HepG2 (cell line): ENCODE measurements at regions not wholly inside any gene's neighbourhood (a gene's known extent, or its start where the extent isn't known, plus 50 kb on each side); places are given as distances from the start of the nearest gene placed in this dataset.

Experiments used
- ATAC-seq: fragments of 200-7000 bp; cut with Tn5 transposase; 3 replicates; pipeline ENCODE4 v1.9.1; 2020; ENCODE audit warnings: mild to moderate bottlenecking, moderate library complexity
- BruUV-seq: library from RNA; stranded (reverse); fragments of 400-500 nt; replicated peaks from 2 replicates; lab custom pipeline; 2021; lab: Mats Ljungman, UMichigan
- CTCF ChIA-PET: fragments of 300-600 bp; formaldehyde crosslinking; extraction: SDS; loops from one replicate; lab custom pipeline; 2021; ENCODE audit warnings: low total read pairs, inconsistent platforms, low intra/inter-chr PET ratio; lab: Yijun Ruan, JAX
- POLR2A ChIA-PET: fragments of 350-600 bp; sonication (Branson Sonifier 250); formaldehyde crosslinking; loops from one replicate; lab custom pipeline; 2020; ENCODE audit warnings: antibody characterized with exemption, inconsistent platforms; lab: Yijun Ruan, JAX
- DNase-seq: peaks from one replicate; pipeline ENCODE4 v3.0.0-alpha.2; 2015; ENCODE audit warnings: low spot score
- FAIRE-seq: peaks from 3 replicates; lab custom pipeline; 2011; peaks lifted over from hg19 to GRCh38; lab: Jason Lieb, UNC
- H2AFZ ChIP-seq: one replicate; pipeline ENCODE4 v1.6.1; 2011; ENCODE audit warnings: low read length, inconsistent platforms
- H3K27ac ChIP-seq: fragments of 300-600 bp; 3 replicates; pipeline ENCODE4 v1.8.0; 2011; ENCODE audit warnings: mixed run types, mild to moderate bottlenecking, mixed read lengths, low read length, inconsistent platforms; ENCODE audit not compliant: insufficient read depth; ENCODE audit errors: extremely low read length
- H3K27me3 ChIP-seq, 2 experiments: fragments of 200-600 bp in 1 of 2; 2 replicates in 1 of 2; 3 replicates in 1 of 2; pipeline versions ENCODE4 v1.6.0 to v1.8.0; 2011; ENCODE audit warnings: low read length in 2 of 2, mild to moderate bottlenecking in 2 of 2, moderate library complexity in 2 of 2, inconsistent platforms in 1 of 2; ENCODE audit not compliant: insufficient read depth in 2 of 2, control insufficient read depth in 1 of 2
- H3K36me3 ChIP-seq, 2 experiments: fragments of 200-600 bp in 1 of 2; replicated peaks in 1 of 2; 2 replicates in 1 of 2; 3 replicates in 1 of 2; pipeline versions ENCODE4 v1.5.1 to v1.8.0; 2011; ENCODE audit warnings: low read length in 2 of 2, inconsistent platforms in 1 of 2; ENCODE audit not compliant: insufficient read depth in 2 of 2, control insufficient read depth in 1 of 2
- H3K4me1 ChIP-seq: 2 replicates; pipeline ENCODE4 v1.5.1; 2012; ENCODE audit warnings: low read length, inconsistent platforms; ENCODE audit not compliant: insufficient read depth
- H3K4me2 ChIP-seq: 2 replicates; pipeline ENCODE4 v1.6.0; 2011; ENCODE audit warnings: low read depth, low read length, inconsistent platforms
- H3K4me3 ChIP-seq, 3 experiments: fragments of 200-600 bp in 1 of 3; sonication (generic), shearing (Covaris generic) in 1 of 3; replicated peaks in 1 of 3; 2 replicates each; pipeline ENCODE4 v1.5.1; 2011 to 2016; ENCODE audit warnings: low read length in 3 of 3, inconsistent platforms in 2 of 3, low read depth in 2 of 3, mild to moderate bottlenecking in 2 of 3, control low read depth in 1 of 3, mixed read lengths in 1 of 3; ENCODE audit not compliant: insufficient read depth in 1 of 3
- H3K79me2 ChIP-seq: one replicate; pipeline ENCODE4 v1.6.1; 2011; ENCODE audit warnings: low read length, inconsistent platforms; ENCODE audit not compliant: insufficient read depth
- H3K9ac ChIP-seq: 2 replicates; pipeline ENCODE4 v1.6.0; 2011; ENCODE audit warnings: mild to moderate bottlenecking, low read depth, low read length, inconsistent platforms; ENCODE audit not compliant: insufficient read depth
- H3K9me3 ChIP-seq: 2 replicates; pipeline ENCODE4 v1.5.1; 2012; ENCODE audit warnings: mild to moderate bottlenecking, low read length
- H4K20me1 ChIP-seq: 2 replicates; pipeline ENCODE4 v1.6.0; 2011; ENCODE audit warnings: inconsistent platforms, mild to moderate bottlenecking, low read length, moderate library complexity; ENCODE audit not compliant: insufficient read depth
- ARNTL ChIP-seq: sonication (generic); formaldehyde crosslinking; IDR thresholded peaks from 2 replicates; pipeline ENCODE4 v1.4.0; 2020; ENCODE audit warnings: mild to moderate bottlenecking, missing genetic modification reagents
- ATM ChIP-seq: fragments of 450-650 bp; IDR thresholded peaks from 2 replicates; pipeline ENCODE4 v1.7.1; 2017; ENCODE audit warnings: mild to moderate bottlenecking, borderline replicate concordance
- CREM ChIP-seq, 2 experiments: sonication (generic) in 1 of 2; formaldehyde crosslinking in 1 of 2; IDR thresholded peaks; 2 replicates each; pipeline versions ENCODE4 v1.4.0 to v1.6.1; 2016 to 2020; ENCODE audit warnings: antibody characterized with exemption in 1 of 2, mild to moderate bottlenecking in 1 of 2, missing genetic modification reagents in 1 of 2
- DPF2 ChIP-seq: sonication (generic); formaldehyde crosslinking; IDR thresholded peaks from 2 replicates; pipeline ENCODE4 v1.4.0; 2020; ENCODE audit warnings: mild to moderate bottlenecking, low read depth, missing genetic modification reagents, borderline replicate concordance
- KLF13 ChIP-seq: sonication (generic); formaldehyde crosslinking; IDR thresholded peaks from 2 replicates; pipeline ENCODE4 v1.4.0; 2020; ENCODE audit warnings: mild to moderate bottlenecking, missing genetic modification reagents
- MED1 ChIP-seq: sonication (generic); formaldehyde crosslinking; IDR thresholded peaks from 2 replicates; pipeline ENCODE4 v1.4.0; 2020; ENCODE audit warnings: missing genetic modification reagents
- NR0B2 ChIP-seq: sonication (generic); formaldehyde crosslinking; IDR thresholded peaks from 2 replicates; pipeline ENCODE4 v1.4.0; 2020; ENCODE audit warnings: mild to moderate bottlenecking, missing genetic modification reagents
- NR1H2 ChIP-seq: sonication (generic); formaldehyde crosslinking; IDR thresholded peaks from 2 replicates; pipeline ENCODE4 v1.8.1; 2022; ENCODE audit warnings: low read depth, missing genetic modification reagents, borderline replicate concordance
- RFX5 ChIP-seq: IDR thresholded peaks from 2 replicates; pipeline ENCODE4 v1.6.1; 2011; ENCODE audit warnings: low read depth, low read length, improper control_type of control experiment
- ZBTB3 ChIP-seq: sonication (generic); formaldehyde crosslinking; IDR thresholded peaks from 2 replicates; pipeline ENCODE4 v1.4.0; 2020; ENCODE audit warnings: low read depth, mild to moderate bottlenecking, moderate library complexity, missing genetic modification reagents, borderline replicate concordance
- ZNF160 ChIP-seq: sonication (generic); formaldehyde crosslinking; IDR thresholded peaks from 2 replicates; pipeline ENCODE4 v1.8.0; 2022; ENCODE audit warnings: mild to moderate bottlenecking, inconsistent platforms, missing genetic modification reagents
- ZNF224 ChIP-seq: sonication (generic); formaldehyde crosslinking; IDR thresholded peaks from 2 replicates; pipeline ENCODE4 v1.5.0; 2020; ENCODE audit warnings: mild to moderate bottlenecking, missing genetic modification reagents
- ZNF484 ChIP-seq: sonication (generic); formaldehyde crosslinking; IDR thresholded peaks from 2 replicates; pipeline ENCODE4 v1.5.1; 2020; ENCODE audit warnings: mild to moderate bottlenecking, low read depth, missing genetic modification reagents, borderline replicate concordance
- ZNF564 ChIP-seq: sonication (generic); formaldehyde crosslinking; IDR thresholded peaks from 2 replicates; pipeline ENCODE4 v1.8.1; 2023; ENCODE audit warnings: mild to moderate bottlenecking, missing genetic modification reagents
- ZNF746 ChIP-seq: sonication (generic); formaldehyde crosslinking; IDR thresholded peaks from 2 replicates; pipeline ENCODE4 v1.8.0; 2022; ENCODE audit warnings: mild to moderate bottlenecking, missing genetic modification reagents
- WGBS: methylation state at CpG from one replicate; pipeline ENCODE4 v1.1.6; 2017; ENCODE audit warnings: low lambda C conversion rate; 5-methylcytosine and 5-hydroxymethylcytosine counted together
- in situ Hi-C: cut with HindIII; loops from 2 replicates; pipeline ENCODE4 v1.10.0; 2017; ENCODE audit warnings: low pct_unique_long_range_greater_than_20kb; ENCODE audit not compliant: extremely low pct_ligation_motif_present
- intact Hi-C: fragments of 100-400 bp; cut with micrococcal nuclease; formaldehyde crosslinking; loops from one replicate; pipeline ENCODE4 v1.10.0; 2022; ENCODE audit not compliant: unreplicated experiment
- TF ChIP-seq, protein P1 (sequence below): sonication (generic); formaldehyde crosslinking; IDR thresholded peaks from 2 replicates; pipeline ENCODE4 v1.5.0; 2020; ENCODE audit warnings: mild to moderate bottlenecking, missing genetic modification reagents
- TF ChIP-seq, protein P2 (sequence below): sonication (generic); formaldehyde crosslinking; IDR thresholded peaks from 2 replicates; pipeline ENCODE4 v1.5.0; 2020; ENCODE audit warnings: missing genetic modification reagents

GRCh38 chr1:83751602-83752001 lies 247.3 kb downstream of the TTLL7 start:
- ATAC-seq: no peak

GRCh38 chr1:83750201-83750600 lies 248.7 kb downstream of the TTLL7 start:
- ChIA-PET CTCF (no interaction called here), POLR2A (no interaction called here)
- H3K4me2 ChIP-seq: no peak overlapping the region
- H3K27ac ChIP-seq: no peak overlapping the region
- ATAC-seq: no peak
- H4K20me1 ChIP-seq: no peaks in the 10 kb centered on the region
- intact Hi-C loops (no loop called here), in situ Hi-C loops (no loop called here)
- H2AFZ ChIP-seq: no peak overlapping the region
- no peaks in the 10 kb centered on the region for H3K79me2 ChIP-seq
- H3K4me1 ChIP-seq: peaks cover 36% of the 10 kb centered on the region
- H3K36me3 ChIP-seq: no peaks in the 10 kb centered on the region
- no peak overlapping the region for H3K4me3 ChIP-seq
- no peak for DNase-seq
- no peak for FAIRE-seq
- 15% methylated on average over 1 of the region's 1 CpG for WGBS
- no peaks in the 10 kb centered on the region for H3K27me3 ChIP-seq
- no peak overlapping the region for H3K9ac ChIP-seq
- BruUV-seq: no TSS peak
- H3K9me3 ChIP-seq: peaks cover 36% of the 10 kb centered on the region
- TF ChIP-seq RFX5 (no peak), DPF2 (CRISPR knock-in tag) (no peak), NR1H2 (no peak), ZNF224 (CRISPR knock-in tag) (no peak), ZNF160 (CRISPR knock-in tag) (no peak), ZNF746 (CRISPR knock-in tag) (no peak), CREM (IDR thresholded peaks at IDR 0.05) (no peak), CREM (CRISPR knock-in tag; IDR thresholded peaks at IDR 0.05) (no peak), ATM (no peak)
- TF ChIP-seq, protein P1, sequence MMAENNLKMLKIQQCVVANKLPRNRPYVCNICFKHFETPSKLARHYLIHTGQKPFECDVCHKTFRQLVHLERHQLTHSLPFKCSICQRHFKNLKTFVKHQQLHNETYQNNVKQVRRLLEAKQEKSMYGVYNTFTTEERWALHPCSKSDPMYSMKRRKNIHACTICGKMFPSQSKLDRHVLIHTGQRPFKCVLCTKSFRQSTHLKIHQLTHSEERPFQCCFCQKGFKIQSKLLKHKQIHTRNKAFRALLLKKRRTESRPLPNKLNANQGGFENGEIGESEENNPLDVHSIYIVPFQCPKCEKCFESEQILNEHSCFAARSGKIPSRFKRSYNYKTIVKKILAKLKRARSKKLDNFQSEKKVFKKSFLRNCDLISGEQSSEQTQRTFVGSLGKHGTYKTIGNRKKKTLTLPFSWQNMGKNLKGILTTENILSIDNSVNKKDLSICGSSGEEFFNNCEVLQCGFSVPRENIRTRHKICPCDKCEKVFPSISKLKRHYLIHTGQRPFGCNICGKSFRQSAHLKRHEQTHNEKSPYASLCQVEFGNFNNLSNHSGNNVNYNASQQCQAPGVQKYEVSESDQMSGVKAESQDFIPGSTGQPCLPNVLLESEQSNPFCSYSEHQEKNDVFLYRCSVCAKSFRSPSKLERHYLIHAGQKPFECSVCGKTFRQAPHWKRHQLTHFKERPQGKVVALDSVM (CRISPR knock-in tag): no peak
- TF ChIP-seq, protein P2, sequence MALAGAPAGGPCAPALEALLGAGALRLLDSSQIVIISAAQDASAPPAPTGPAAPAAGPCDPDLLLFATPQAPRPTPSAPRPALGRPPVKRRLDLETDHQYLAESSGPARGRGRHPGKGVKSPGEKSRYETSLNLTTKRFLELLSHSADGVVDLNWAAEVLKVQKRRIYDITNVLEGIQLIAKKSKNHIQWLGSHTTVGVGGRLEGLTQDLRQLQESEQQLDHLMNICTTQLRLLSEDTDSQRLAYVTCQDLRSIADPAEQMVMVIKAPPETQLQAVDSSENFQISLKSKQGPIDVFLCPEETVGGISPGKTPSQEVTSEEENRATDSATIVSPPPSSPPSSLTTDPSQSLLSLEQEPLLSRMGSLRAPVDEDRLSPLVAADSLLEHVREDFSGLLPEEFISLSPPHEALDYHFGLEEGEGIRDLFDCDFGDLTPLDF (CRISPR knock-in tag): no peak

More at GRCh38 chr1:83751602-83752001, 247.3 kb downstream of the TTLL7 start:
- Histone ChIP-seq H3K27me3 (no peaks in the 10 kb centered on the region), H4K20me1 (no peaks in the 10 kb centered on the region)
- FAIRE-seq: no peak
- in situ Hi-C loops: no loop called here
- CTCF ChIA-PET: no interaction called here
- TF ChIP-seq KLF13 (CRISPR knock-in tag) (no peak), ZNF484 (CRISPR knock-in tag) (no peak), NR0B2 (no peak), MED1 (CRISPR knock-in tag) (no peak), ZNF564 (CRISPR knock-in tag) (peak; percentile 39; the same call in 1 of the 2 replicates), ZBTB3 (CRISPR knock-in tag) (no peak), ARNTL (CRISPR knock-in tag) (no peak)
- TF ChIP-seq, all 625 proteins: peak for 1
- Histone ChIP-seq H3K27ac (no peak overlapping the region), H3K4me1 (peaks cover 29% of the 10 kb centered on the region), H3K4me3 (no peak overlapping the region), H3K9ac (no peak overlapping the region), H2AFZ (no peak overlapping the region), H3K9me3 (peaks cover 32% of the 10 kb centered on the region), H3K79me2 (no peaks in the 10 kb centered on the region), H3K36me3 (no peaks in the 10 kb centered on the region), H3K4me2 (no peak overlapping the region)
- intact Hi-C loops: no loop called here
- POLR2A ChIA-PET: no interaction called here
- no TSS peak for BruUV-seq
- WGBS: 8% methylated on average over 2 of the region's 2 CpGs
- DNase-seq: no peak
